HL-60 (cell line): ENCODE measurements at regions not wholly inside any gene's neighbourhood (a gene's known extent, or its start where the extent isn't known, plus 50 kb on each side); places are given as distances from the start of the nearest gene placed in this dataset.

ENCODE experiments used
- DNase-seq, 2 experiments: peaks; one replicate each; pipeline ENCODE4 v3.0.0-alpha.2; 2010 to 2020; ENCODE audit warnings: low read depth in 1 of 2, low spot score in 1 of 2
- H3K27ac ChIP-seq: fragments of 250-450 bp; sonication (Bioruptor Pico); replicated peaks from 2 replicates; pipeline ENCODE4 v1.5.1; 2020; ENCODE audit warnings: mild to moderate bottlenecking, moderate library complexity
- H3K27me3 ChIP-seq: fragments of 250-450 bp; sonication (Bioruptor Pico); 2 replicates; pipeline ENCODE4 v1.5.1; 2021; ENCODE audit warnings: mild to moderate bottlenecking, moderate library complexity; ENCODE audit not compliant: insufficient read depth, poor library complexity, severe bottlenecking
- H3K4me3 ChIP-seq: replicated peaks from 2 replicates; pipeline ENCODE4 v1.5.1; 2011; ENCODE audit warnings: mild to moderate bottlenecking, control low read depth, low read length; ENCODE audit not compliant: insufficient read depth
- GABPA ChIP-seq: IDR thresholded peaks from 2 replicates; pipeline ENCODE4 v1.6.1; 2012; ENCODE audit warnings: low read depth
- POLR2AphosphoS5 ChIP-seq: IDR thresholded peaks from 2 replicates; pipeline ENCODE4 v1.6.1; 2012; ENCODE audit warnings: low read depth
- REST ChIP-seq: IDR thresholded peaks from 2 replicates; pipeline ENCODE4 v1.6.1; 2012; ENCODE audit warnings: low read depth; ENCODE audit not compliant: insufficient replicate concordance
- SPI1 ChIP-seq: IDR thresholded peaks from 2 replicates; pipeline ENCODE4 v1.6.1; 2012; ENCODE audit warnings: low read depth, mild to moderate bottlenecking, borderline replicate concordance
- TF ChIP-seq, protein P1 (sequence below): IDR thresholded peaks from one replicate; pipeline ENCODE4 v1.5.1; 2011; ENCODE audit warnings: low read length, control low read depth, inconsistent platforms; ENCODE audit not compliant: insufficient read depth

DNA sequence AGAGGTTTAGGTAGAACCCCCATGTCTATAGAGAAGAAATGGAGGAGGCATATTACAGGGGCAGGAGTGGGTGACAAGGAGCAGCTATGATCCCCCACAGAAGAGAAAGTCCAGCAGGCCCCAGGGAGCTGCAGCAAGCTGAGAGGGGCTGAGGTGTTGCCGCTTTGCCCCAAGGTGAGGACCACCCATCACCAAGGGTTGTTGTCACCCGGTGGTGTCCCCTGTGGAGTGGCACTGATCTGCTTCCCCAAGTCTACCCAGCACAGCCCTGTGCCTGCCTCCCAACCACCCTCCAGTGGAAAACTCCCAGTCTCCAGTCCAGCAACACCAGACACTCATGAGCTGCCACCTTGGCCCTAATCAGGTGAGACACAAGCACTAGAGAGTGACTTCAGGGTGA is 149.3 kb upstream of the NOCT start:
- DNase-seq = no peak
- peaks cover 13% of the 10 kb centered on the region for H3K27me3 ChIP-seq
- H3K4me3 ChIP-seq = no peak overlapping the region
- TF ChIP-seq, protein P1, sequence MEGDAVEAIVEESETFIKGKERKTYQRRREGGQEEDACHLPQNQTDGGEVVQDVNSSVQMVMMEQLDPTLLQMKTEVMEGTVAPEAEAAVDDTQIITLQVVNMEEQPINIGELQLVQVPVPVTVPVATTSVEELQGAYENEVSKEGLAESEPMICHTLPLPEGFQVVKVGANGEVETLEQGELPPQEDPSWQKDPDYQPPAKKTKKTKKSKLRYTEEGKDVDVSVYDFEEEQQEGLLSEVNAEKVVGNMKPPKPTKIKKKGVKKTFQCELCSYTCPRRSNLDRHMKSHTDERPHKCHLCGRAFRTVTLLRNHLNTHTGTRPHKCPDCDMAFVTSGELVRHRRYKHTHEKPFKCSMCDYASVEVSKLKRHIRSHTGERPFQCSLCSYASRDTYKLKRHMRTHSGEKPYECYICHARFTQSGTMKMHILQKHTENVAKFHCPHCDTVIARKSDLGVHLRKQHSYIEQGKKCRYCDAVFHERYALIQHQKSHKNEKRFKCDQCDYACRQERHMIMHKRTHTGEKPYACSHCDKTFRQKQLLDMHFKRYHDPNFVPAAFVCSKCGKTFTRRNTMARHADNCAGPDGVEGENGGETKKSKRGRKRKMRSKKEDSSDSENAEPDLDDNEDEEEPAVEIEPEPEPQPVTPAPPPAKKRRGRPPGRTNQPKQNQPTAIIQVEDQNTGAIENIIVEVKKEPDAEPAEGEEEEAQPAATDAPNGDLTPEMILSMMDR = no peak
- TF ChIP-seq REST = no peak
- no peak for TF ChIP-seq GABPA
- TF ChIP-seq SPI1 = no peak
- TF ChIP-seq POLR2AphosphoS5 = no peak
- no peak overlapping the region for H3K27ac ChIP-seq

DNA sequence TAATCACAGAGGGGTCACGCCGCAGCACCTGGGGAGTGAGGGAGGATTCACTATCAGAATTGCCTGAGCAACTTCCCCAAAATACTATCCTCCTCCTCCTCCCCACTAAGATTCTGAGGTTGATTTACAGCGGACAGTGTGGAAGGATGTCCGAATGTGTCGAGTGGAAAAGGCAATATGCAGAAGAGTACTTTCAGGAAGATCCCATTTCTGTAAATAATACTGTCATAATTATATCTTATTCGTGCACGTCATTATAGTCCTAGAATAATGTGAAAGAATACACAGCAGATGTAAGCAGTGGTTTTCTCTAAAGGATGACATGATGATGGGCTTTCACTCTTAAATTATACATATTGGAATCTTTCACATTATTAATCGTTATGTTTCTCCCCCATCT is 149.8 kb upstream of the NOCT start:
- DNase-seq = no peak
- TF ChIP-seq, protein P1 = no peak
- TF ChIP-seq POLR2AphosphoS5 (no peak), GABPA (no peak), REST (no peak), SPI1 (no peak)
- Histone ChIP-seq H3K27ac (no peak overlapping the region), H3K4me3 (no peak overlapping the region), H3K27me3 (peaks cover 13% of the 10 kb centered on the region)

DNA sequence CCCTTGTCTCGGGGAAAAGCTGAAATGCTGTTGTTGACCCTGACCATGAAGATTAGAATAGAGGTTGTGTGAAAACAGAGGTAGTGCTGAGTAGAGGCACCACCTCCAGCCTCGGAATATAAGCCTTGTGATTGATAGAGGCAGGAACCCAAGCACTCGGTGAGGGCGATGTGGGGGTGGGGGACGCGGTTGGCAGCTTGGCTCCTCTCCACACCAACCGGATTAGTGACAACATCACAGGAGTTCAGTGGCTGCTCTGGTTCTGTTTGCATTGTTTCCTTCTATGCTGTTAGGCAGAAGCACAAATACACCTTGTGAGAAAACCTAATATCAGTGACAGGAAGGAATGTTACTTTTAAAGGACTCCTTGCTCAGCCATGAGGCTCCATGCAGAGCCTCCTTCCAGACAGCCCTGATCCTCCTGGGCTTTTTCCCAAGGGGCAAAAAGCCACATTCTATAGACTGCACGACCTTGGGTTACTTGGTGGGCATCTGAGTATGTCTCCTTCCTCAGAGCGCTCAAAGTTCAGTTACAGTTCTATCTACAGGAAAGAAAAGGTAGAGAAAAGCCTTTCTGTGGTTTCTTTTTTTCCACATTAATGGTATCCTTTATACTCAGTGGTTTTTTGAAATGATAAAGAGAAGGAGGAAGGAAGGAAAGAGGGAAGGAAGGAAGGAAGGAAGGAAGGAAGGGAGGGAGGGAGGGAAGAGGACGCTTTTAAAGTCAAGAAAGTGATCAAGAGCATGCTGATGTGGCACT is 150.4 kb upstream of the NOCT start:
- TF ChIP-seq POLR2AphosphoS5 = no peak
- no peak for TF ChIP-seq GABPA
- no peak for TF ChIP-seq SPI1
- TF ChIP-seq, protein P1 = no peak
- TF ChIP-seq REST = no peak

More for the DNA sequence above, 150.4 kb upstream of the NOCT start:
- DNase-seq = no peak
- H3K4me3 ChIP-seq = no peak overlapping the region
- peaks cover 10% of the 10 kb centered on the region for H3K27me3 ChIP-seq
- no peak overlapping the region for H3K27ac ChIP-seq
